ENCODE measurements at regions not wholly inside any gene's neighbourhood (a gene's known extent, or its start where the extent isn't known, plus 50 kb on each side); places are given as distances from the start of the nearest gene placed in this dataset.

- no peaks in the 10 kb centered on the region for H3K27me3 Mint-ChIP-seq (ENCODE audit: low read depth)
- no peak for DNase-seq (ENCODE audit: low spot score)
- no peaks in the 10 kb centered on the region for H3K36me3 Mint-ChIP-seq (ENCODE audit: low read depth)
- H3K4me1 Mint-ChIP-seq (ENCODE audit: low read depth), result peaks cover 19% of the 10 kb centered on the region
- H3K27ac Mint-ChIP-seq (ENCODE audit: unreplicated experiment), result no peak overlapping the region
- no peaks in the 10 kb centered on the region for H3K9me3 Mint-ChIP-seq (ENCODE audit: low read depth)
- no peak for TF ChIP-seq CTCF (IDR thresholded peaks at IDR 0.05)
- no peak overlapping the region for H3K4me3 Mint-ChIP-seq (ENCODE audit: unreplicated experiment)
Observed at GRCh38 chr2:172377408-172377807, 50.0 kb upstream of the ITGA6 start.

All from chondrocyte (in vitro differentiated cells).